ENCODE measurements at regions not wholly inside any gene's neighbourhood (a gene's known extent, or its start where the extent isn't known, plus 50 kb on each side); places are given as distances from the start of the nearest gene placed in this dataset.

DNA sequence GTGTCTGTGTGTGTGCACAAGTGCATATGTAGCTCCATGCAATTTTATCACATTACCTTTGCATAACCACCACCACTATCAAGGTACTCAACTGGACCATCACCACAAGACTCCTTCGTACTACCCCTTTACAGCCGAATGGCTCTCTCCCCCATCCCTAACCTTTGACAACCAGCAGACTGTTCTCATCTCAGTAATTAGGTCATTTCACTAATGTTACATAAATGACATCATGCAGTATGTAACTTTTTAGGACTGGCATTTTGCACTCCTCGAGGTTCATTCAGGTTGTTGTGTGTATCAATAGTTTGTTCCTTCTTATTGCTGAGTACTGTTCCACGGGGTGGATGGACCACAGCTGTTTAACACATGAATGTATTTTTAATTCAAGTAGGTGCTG lies 121.8 kb upstream of the SLC6A11 start:
- TF ChIP-seq POLR2A (IDR thresholded peaks at IDR 0.05; ENCODE audit: low read depth, low read length) (no peak), POLR2AphosphoS5 (IDR thresholded peaks at IDR 0.05; ENCODE audit: low read depth, low read length) (no peak)

All from GM12892 (cell line).